Astrocyte (in vitro differentiated cells and primary cell): ENCODE measurements at regions not wholly inside any gene's neighbourhood (a gene's known extent, or its start where the extent isn't known, plus 50 kb on each side); places are given as distances from the start of the nearest gene placed in this dataset.

Experiments
- DNase-seq: peaks from one replicate; pipeline ENCODE4 v3.0.0-alpha.2; 2010; ENCODE audit warnings: low read depth
- FAIRE-seq: peaks from 2 replicates; lab custom pipeline; 2011; peaks lifted over from hg19 to GRCh38; lab: Jason Lieb, UNC
- H2AFZ ChIP-seq: 2 replicates; pipeline ENCODE4 v1.6.0; 2012; ENCODE audit warnings: low read depth, low read length, inconsistent platforms
- H3K27ac ChIP-seq: 2 replicates; pipeline ENCODE4 v1.5.1; 2011; ENCODE audit warnings: low read depth, low read length, inconsistent platforms
- H3K27me3 ChIP-seq: 2 replicates; pipeline ENCODE4 v1.6.0; 2011; ENCODE audit warnings: low read length, inconsistent platforms; ENCODE audit not compliant: insufficient read depth
- H3K36me3 ChIP-seq: 2 replicates; pipeline ENCODE4 v1.5.1; 2011; ENCODE audit warnings: low read length, inconsistent platforms; ENCODE audit not compliant: insufficient read depth
- H3K4me1 ChIP-seq: 2 replicates; pipeline ENCODE4 v1.5.1; 2011; ENCODE audit warnings: low read length, inconsistent platforms; ENCODE audit not compliant: insufficient read depth
- H3K4me2 ChIP-seq: 2 replicates; pipeline ENCODE4 v1.6.0; 2012; ENCODE audit warnings: low read length, inconsistent platforms
- H3K4me3 ChIP-seq: 2 replicates; pipeline ENCODE4 v1.5.1; 2011; ENCODE audit warnings: low read depth, mild to moderate bottlenecking, low read length, inconsistent platforms; ENCODE audit not compliant: insufficient read depth
- H3K79me2 ChIP-seq: 2 replicates; pipeline ENCODE4 v1.6.0; 2012; ENCODE audit warnings: mild to moderate bottlenecking, low read length, inconsistent platforms; ENCODE audit not compliant: insufficient read depth
- H3K9ac ChIP-seq: 2 replicates; pipeline ENCODE4 v1.6.0; 2012; ENCODE audit warnings: mild to moderate bottlenecking, low read length, inconsistent platforms
- H3K9me3 ChIP-seq: 2 replicates; pipeline ENCODE4 v1.5.1; 2012; ENCODE audit warnings: low read depth, mild to moderate bottlenecking, low read length, inconsistent platforms; ENCODE audit not compliant: insufficient read depth
- H4K20me1 ChIP-seq: 2 replicates; pipeline ENCODE4 v1.6.0; 2012; ENCODE audit warnings: low read length, inconsistent platforms; ENCODE audit not compliant: insufficient read depth
- H3K27ac Mint-ChIP-seq: one replicate; pipeline ENCODE4 v1.8.0; 2021; ENCODE audit warnings: mild to moderate bottlenecking, mixed read lengths; ENCODE audit not compliant: unreplicated experiment
- H3K27me3 Mint-ChIP-seq: one replicate; pipeline ENCODE4 v1.8.0; 2021; ENCODE audit warnings: low read depth, mixed read lengths; ENCODE audit not compliant: unreplicated experiment
- H3K36me3 Mint-ChIP-seq: one replicate; pipeline ENCODE4 v1.8.0; 2021; ENCODE audit warnings: low read depth, mixed read lengths; ENCODE audit not compliant: unreplicated experiment
- H3K4me1 Mint-ChIP-seq: one replicate; pipeline ENCODE4 v1.8.0; 2021; ENCODE audit warnings: low read depth, mixed read lengths; ENCODE audit not compliant: unreplicated experiment
- H3K4me3 Mint-ChIP-seq: one replicate; pipeline ENCODE4 v1.8.0; 2021; ENCODE audit warnings: mild to moderate bottlenecking, moderate library complexity, mixed read lengths; ENCODE audit not compliant: unreplicated experiment
- H3K9me3 Mint-ChIP-seq: one replicate; pipeline ENCODE4 v1.8.0; 2021; ENCODE audit warnings: mild to moderate bottlenecking, mixed read lengths; ENCODE audit not compliant: unreplicated experiment
- EZH2 ChIP-seq: IDR thresholded peaks from 2 replicates; pipeline ENCODE4 v1.6.1; 2012; ENCODE audit warnings: mild to moderate bottlenecking, low read length, inconsistent platforms; ENCODE audit not compliant: insufficient read depth
- TF ChIP-seq, protein P1 (sequence below): IDR thresholded peaks from 2 replicates; pipeline ENCODE4 v1.5.1; 2011; ENCODE audit warnings: low read depth, mild to moderate bottlenecking, inconsistent platforms, low read length, moderate library complexity; ENCODE audit not compliant: insufficient read depth

- Mint-ChIP-seq H3K4me3 (no peak overlapping the region), H3K27ac (no peak overlapping the region), H3K27me3 (no peaks in the 10 kb centered on the region), H3K36me3 (no peaks in the 10 kb centered on the region), H3K9me3 (no peaks in the 10 kb centered on the region), H3K4me1 (no peaks in the 10 kb centered on the region)
- Histone ChIP-seq H3K4me2 (no peak overlapping the region), H3K27me3 (no peaks in the 10 kb centered on the region), H3K4me1 (no peaks in the 10 kb centered on the region), H3K4me3 (no peak overlapping the region), H3K9me3 (no peaks in the 10 kb centered on the region), H3K27ac (no peak overlapping the region), H3K9ac (no peak overlapping the region), H3K79me2 (no peaks in the 10 kb centered on the region), H2AFZ (no peak overlapping the region), H3K36me3 (no peaks in the 10 kb centered on the region), H4K20me1 (no peaks in the 10 kb centered on the region)
- DNase-seq: no peak
- TF ChIP-seq EZH2: no peak
- TF ChIP-seq, protein P1, sequence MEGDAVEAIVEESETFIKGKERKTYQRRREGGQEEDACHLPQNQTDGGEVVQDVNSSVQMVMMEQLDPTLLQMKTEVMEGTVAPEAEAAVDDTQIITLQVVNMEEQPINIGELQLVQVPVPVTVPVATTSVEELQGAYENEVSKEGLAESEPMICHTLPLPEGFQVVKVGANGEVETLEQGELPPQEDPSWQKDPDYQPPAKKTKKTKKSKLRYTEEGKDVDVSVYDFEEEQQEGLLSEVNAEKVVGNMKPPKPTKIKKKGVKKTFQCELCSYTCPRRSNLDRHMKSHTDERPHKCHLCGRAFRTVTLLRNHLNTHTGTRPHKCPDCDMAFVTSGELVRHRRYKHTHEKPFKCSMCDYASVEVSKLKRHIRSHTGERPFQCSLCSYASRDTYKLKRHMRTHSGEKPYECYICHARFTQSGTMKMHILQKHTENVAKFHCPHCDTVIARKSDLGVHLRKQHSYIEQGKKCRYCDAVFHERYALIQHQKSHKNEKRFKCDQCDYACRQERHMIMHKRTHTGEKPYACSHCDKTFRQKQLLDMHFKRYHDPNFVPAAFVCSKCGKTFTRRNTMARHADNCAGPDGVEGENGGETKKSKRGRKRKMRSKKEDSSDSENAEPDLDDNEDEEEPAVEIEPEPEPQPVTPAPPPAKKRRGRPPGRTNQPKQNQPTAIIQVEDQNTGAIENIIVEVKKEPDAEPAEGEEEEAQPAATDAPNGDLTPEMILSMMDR: no peak
- no peak for FAIRE-seq
Measured at GRCh38 chr4:65190780-65191179, 479.5 kb downstream of the EPHA5 start.

- Mint-ChIP-seq H3K9me3 (no peaks in the 10 kb centered on the region), H3K27me3 (no peaks in the 10 kb centered on the region), H3K27ac (no peak overlapping the region), H3K4me1 (no peaks in the 10 kb centered on the region), H3K4me3 (no peak overlapping the region), H3K36me3 (no peaks in the 10 kb centered on the region)
- Histone ChIP-seq H3K9ac (no peak overlapping the region), H3K27me3 (no peaks in the 10 kb centered on the region), H3K79me2 (no peaks in the 10 kb centered on the region), H3K4me1 (no peaks in the 10 kb centered on the region), H3K27ac (no peak overlapping the region), H3K36me3 (no peaks in the 10 kb centered on the region), H4K20me1 (no peaks in the 10 kb centered on the region), H2AFZ (no peak overlapping the region), H3K9me3 (no peaks in the 10 kb centered on the region), H3K4me2 (no peak overlapping the region), H3K4me3 (no peak overlapping the region)
- no peak for DNase-seq
- no peak for FAIRE-seq
- no peak for TF ChIP-seq EZH2
- TF ChIP-seq, protein P1: no peak
Measured at GRCh38 chr4:65175585-65175984, 494.7 kb downstream of the EPHA5 start.

DNA sequence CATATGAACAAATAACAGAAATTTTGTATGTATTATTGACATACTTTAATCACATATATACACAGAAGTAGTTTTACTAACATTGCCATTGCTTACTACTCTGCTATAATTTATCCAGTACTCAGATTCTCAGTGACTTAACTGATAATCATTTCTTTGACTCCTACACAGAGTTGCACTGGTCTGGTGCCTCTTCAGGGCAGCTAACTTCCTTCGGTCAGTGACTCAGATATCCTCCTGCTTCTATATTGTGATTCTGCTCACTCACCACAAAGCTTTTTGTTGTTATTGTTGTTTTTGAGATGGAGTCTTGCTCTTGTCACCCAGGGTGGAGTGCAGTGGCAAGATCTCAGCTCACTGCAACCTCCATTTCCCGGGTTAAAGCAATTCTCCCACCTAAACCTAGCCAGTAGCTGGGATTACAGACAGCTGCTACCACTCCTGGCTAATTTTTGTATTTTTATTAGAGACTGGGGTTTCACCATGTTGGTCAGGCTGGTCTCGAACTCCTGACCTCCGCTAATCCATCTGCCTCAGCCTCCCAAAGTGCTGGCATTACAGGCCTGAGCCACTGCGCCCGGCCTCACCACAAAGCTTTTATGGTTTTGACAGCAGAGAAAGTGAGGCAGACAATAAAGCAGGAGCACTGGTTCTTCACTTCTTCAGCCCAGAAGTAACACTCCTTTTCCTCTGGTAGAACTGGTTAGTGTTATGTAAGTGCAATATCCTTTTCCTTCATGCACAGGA lies 499.3 kb downstream of the EPHA5 start:
- no peak overlapping the region for H3K4me3 Mint-ChIP-seq

More for the DNA sequence above, 499.3 kb downstream of the EPHA5 start:
- Histone ChIP-seq H3K9me3 (no peaks in the 10 kb centered on the region), H3K4me3 (no peak overlapping the region), H3K79me2 (no peaks in the 10 kb centered on the region), H3K4me2 (no peak overlapping the region), H4K20me1 (no peaks in the 10 kb centered on the region), H3K36me3 (no peaks in the 10 kb centered on the region), H3K27me3 (no peaks in the 10 kb centered on the region), H3K27ac (no peak overlapping the region), H3K4me1 (no peaks in the 10 kb centered on the region), H3K9ac (no peak overlapping the region), H2AFZ (peak overlapping the region; percentile 23)
- no peaks in the 10 kb centered on the region for H3K36me3 Mint-ChIP-seq
- H3K27ac Mint-ChIP-seq: no peak overlapping the region
- TF ChIP-seq, protein P1: no peak
- no peak for TF ChIP-seq EZH2
- FAIRE-seq (no peak), DNase-seq (no peak)
- no peaks in the 10 kb centered on the region for H3K27me3 Mint-ChIP-seq
- no peaks in the 10 kb centered on the region for H3K9me3 Mint-ChIP-seq
- no peaks in the 10 kb centered on the region for H3K4me1 Mint-ChIP-seq
